Neural cell (in vitro differentiated cells): ENCODE measurements at regions not wholly inside any gene's neighbourhood (a gene's known extent, or its start where the extent isn't known, plus 50 kb on each side); places are given as distances from the start of the nearest gene placed in this dataset.

ENCODE experiments used
- H2AFZ ChIP-seq: fragments of 200-600, 300-800 bp; sonication (generic), shearing (Covaris generic); 2 replicates; pipeline ENCODE4 v1.6.0; 2014; ENCODE audit warnings: low read depth, mild to moderate bottlenecking, antibody characterized with exemption, low read length, moderate library complexity
- H3F3A ChIP-seq: fragments of 200-600 bp; shearing (Covaris generic); 2 replicates; pipeline ENCODE4 v1.6.1; 2016; ENCODE audit warnings: mild to moderate bottlenecking, moderate library complexity, mixed read lengths, antibody characterized with exemption, low read length; ENCODE audit not compliant: insufficient read depth, poor library complexity, severe bottlenecking
- H3K27ac ChIP-seq: fragments of 200-600, 300-800 bp; sonication (generic), shearing (Covaris generic); 2 replicates; pipeline ENCODE4 v1.5.1; 2014; ENCODE audit warnings: mild to moderate bottlenecking, low read length, moderate library complexity
- H3K27me3 ChIP-seq: fragments of 300-800, 200-600 bp; sonication (generic), shearing (Covaris generic); 2 replicates; pipeline ENCODE4 v1.6.0; 2014; ENCODE audit warnings: mild to moderate bottlenecking, low read depth, low read length, moderate library complexity; ENCODE audit not compliant: insufficient read depth
- H3K36me3 ChIP-seq: fragments of 300-800, 200-600 bp; sonication (generic), shearing (Covaris generic); 2 replicates; pipeline ENCODE4 v1.5.1; 2014; ENCODE audit warnings: mild to moderate bottlenecking, antibody characterized with exemption, low read length, moderate library complexity; ENCODE audit not compliant: insufficient read depth
- H3K4me2 ChIP-seq: fragments of 300-800, 200-600 bp; sonication (generic), shearing (Covaris generic); 2 replicates; pipeline ENCODE4 v1.6.0; 2014; ENCODE audit warnings: mild to moderate bottlenecking, low read length
- H3K4me3 ChIP-seq: fragments of 300-800, 200-600 bp; sonication (generic), shearing (Covaris generic); 2 replicates; pipeline ENCODE4 v1.5.1; 2014; ENCODE audit warnings: mild to moderate bottlenecking, low read length, moderate library complexity
- H3K79me2 ChIP-seq: fragments of 200-600 bp; shearing (Covaris generic); replicated peaks from 2 replicates; pipeline ENCODE4 v1.6.0; 2014; ENCODE audit warnings: mild to moderate bottlenecking, low read length, moderate library complexity; ENCODE audit not compliant: insufficient read depth
- H3K9ac ChIP-seq: fragments of 300-800, 200-600 bp; sonication (generic), shearing (Covaris generic); 2 replicates; pipeline ENCODE4 v1.6.1; 2016; ENCODE audit warnings: mild to moderate bottlenecking, low read length, mixed read lengths
- H3K9me2 ChIP-seq: fragments of 200-600 bp; shearing (Covaris generic); 2 replicates; pipeline ENCODE4 v1.6.1; 2016; ENCODE audit warnings: mild to moderate bottlenecking, low read length, mixed read lengths; ENCODE audit not compliant: insufficient read depth
- H3K9me3 ChIP-seq: fragments of 200-600, 300-800 bp; sonication (generic), shearing (Covaris generic); 2 replicates; pipeline ENCODE4 v1.6.1; 2016; ENCODE audit warnings: mild to moderate bottlenecking, mixed run types, low read length, moderate library complexity, mixed read lengths
- H4K20me1 ChIP-seq: fragments of 200-600 bp; shearing (Covaris generic); 2 replicates; pipeline ENCODE4 v1.6.1; 2016; ENCODE audit warnings: mild to moderate bottlenecking, mixed run types; ENCODE audit not compliant: insufficient read depth
- CTCF ChIP-seq: fragments of 450-650 bp; IDR thresholded peaks from 2 replicates; pipeline ENCODE4 v1.5.1; 2014; ENCODE audit warnings: antibody characterized with exemption, mild to moderate bottlenecking, moderate library complexity; ENCODE audit not compliant: poor library complexity, severe bottlenecking
- EP300 ChIP-seq: fragments of 450-650 bp; conservative IDR thresholded peaks from 2 replicates; pipeline ENCODE4 v1.6.1; 2014; ENCODE audit warnings: antibody characterized with exemption, mild to moderate bottlenecking, moderate library complexity; ENCODE audit not compliant: poor library complexity, severe bottlenecking
- EZH2 ChIP-seq: fragments of 200-600, 300-800 bp; shearing (Covaris generic), sonication (generic); IDR thresholded peaks from 2 replicates; pipeline ENCODE4 v1.6.1; 2014; ENCODE audit warnings: antibody characterized with exemption, low read length, borderline replicate concordance, mild to moderate bottlenecking; ENCODE audit not compliant: insufficient read depth, poor library complexity, severe bottlenecking
- MXI1 ChIP-seq: fragments of 450-650 bp; conservative IDR thresholded peaks from 2 replicates; pipeline ENCODE4 v1.6.1; 2014; ENCODE audit warnings: antibody characterized with exemption, mild to moderate bottlenecking; ENCODE audit not compliant: poor library complexity, severe bottlenecking
- POLR2AphosphoS5 ChIP-seq: IDR thresholded peaks from 2 replicates; pipeline ENCODE4 v1.6.1; 2012
- RAD21 ChIP-seq: fragments of 450-650 bp; conservative IDR thresholded peaks from 2 replicates; pipeline ENCODE4 v1.6.1; 2014; ENCODE audit warnings: antibody characterized with exemption, mild to moderate bottlenecking, moderate library complexity
- REST ChIP-seq: IDR thresholded peaks from 2 replicates; pipeline ENCODE4 v1.6.1; 2012; ENCODE audit warnings: borderline replicate concordance
- SMC3 ChIP-seq: fragments of 450-650 bp; conservative IDR thresholded peaks from 2 replicates; pipeline ENCODE4 v1.6.1; 2014; ENCODE audit warnings: antibody characterized with exemption, mild to moderate bottlenecking, moderate library complexity; ENCODE audit not compliant: poor library complexity
- TAF1 ChIP-seq: IDR thresholded peaks from 2 replicates; pipeline ENCODE4 v1.6.1; 2012; ENCODE audit warnings: low read depth

- TF ChIP-seq EZH2 (no peak), MXI1 (no peak)
- no peak overlapping the region for H3K4me2 ChIP-seq
- no peaks in the 10 kb centered on the region for H3K9me2 ChIP-seq
- H3K9me3 ChIP-seq, result no peaks in the 10 kb centered on the region
- H3K4me3 ChIP-seq, result no peak overlapping the region
- no peak overlapping the region for H3K9ac ChIP-seq
- no peaks in the 10 kb centered on the region for H3K27me3 ChIP-seq
- no peak overlapping the region for H2AFZ ChIP-seq
- no peaks in the 10 kb centered on the region for H3K79me2 ChIP-seq
- no peak overlapping the region for H3K27ac ChIP-seq
- no peaks in the 10 kb centered on the region for H4K20me1 ChIP-seq
- H3K36me3 ChIP-seq, result no peaks in the 10 kb centered on the region
- H3F3A ChIP-seq, result no peaks in the 10 kb centered on the region
Observed at GRCh38 chr20:57795977-57796560, 86.3 kb upstream of the PMEPA1 start.

- Histone ChIP-seq H3K27ac (no peak overlapping the region), H3K36me3 (no peaks in the 10 kb centered on the region), H4K20me1 (no peaks in the 10 kb centered on the region), H3K4me2 (no peak overlapping the region), H3K9me3 (no peaks in the 10 kb centered on the region), H3K9ac (no peak overlapping the region), H3K27me3 (no peaks in the 10 kb centered on the region), H3K79me2 (no peaks in the 10 kb centered on the region), H3F3A (no peaks in the 10 kb centered on the region), H2AFZ (no peak overlapping the region), H3K4me3 (no peak overlapping the region), H3K9me2 (no peaks in the 10 kb centered on the region)
- TF ChIP-seq REST, result no peak
- no peak for TF ChIP-seq RAD21
- no peak for TF ChIP-seq MXI1
- no peak for TF ChIP-seq EP300
Observed at GRCh38 chr20:57795342-57795697, 85.5 kb upstream of the PMEPA1 start.

- Histone ChIP-seq H3K79me2 (no peaks in the 10 kb centered on the region), H3F3A (no peaks in the 10 kb centered on the region), H3K36me3 (no peaks in the 10 kb centered on the region), H3K27me3 (no peaks in the 10 kb centered on the region), H3K27ac (no peak overlapping the region), H3K9me3 (no peaks in the 10 kb centered on the region), H3K4me2 (no peak overlapping the region), H3K9ac (no peak overlapping the region), H2AFZ (no peak overlapping the region), H4K20me1 (no peaks in the 10 kb centered on the region), H3K4me3 (no peak overlapping the region), H3K9me2 (no peaks in the 10 kb centered on the region)
- no peak for TF ChIP-seq RAD21
- no peak for TF ChIP-seq POLR2AphosphoS5
- no peak for TF ChIP-seq MXI1
- no peak for TF ChIP-seq SMC3
- TF ChIP-seq EP300, result no peak
- TF ChIP-seq CTCF, result no peak
- no peak for TF ChIP-seq TAF1
- TF ChIP-seq REST, result no peak
- TF ChIP-seq EZH2, result no peak
Observed at GRCh38 chr20:57794600-57795341, 85.0 kb upstream of the PMEPA1 start.
